ENCODE measurements at regions not wholly inside any gene's neighbourhood (a gene's known extent, or its start where the extent isn't known, plus 50 kb on each side); places are given as distances from the start of the nearest gene placed in this dataset.

GRCh38 chr2:65729246-65729645 lies 296.8 kb upstream of the SPRED2 start:
- Histone ChIP-seq H3K4me3 (ENCODE audit: low read length) (no peak overlapping the region), H3K27me3 (ENCODE audit: control insufficient read depth, insufficient read depth, low read length) (no peaks in the 10 kb centered on the region), H3K4me1 (ENCODE audit: control insufficient read depth, insufficient read depth, low read length) (no peaks in the 10 kb centered on the region), H3K9ac (ENCODE audit: low read length) (no peak overlapping the region), H3K36me3 (ENCODE audit: control insufficient read depth, insufficient read depth, low read length) (no peaks in the 10 kb centered on the region), H3K27ac (ENCODE audit: low read depth, low read length) (no peak overlapping the region)

- Histone ChIP-seq H3K36me3 (ENCODE audit: control insufficient read depth, insufficient read depth, low read length) (no peaks in the 10 kb centered on the region), H3K4me3 (ENCODE audit: low read length) (no peak overlapping the region), H3K27me3 (ENCODE audit: control insufficient read depth, insufficient read depth, low read length) (no peaks in the 10 kb centered on the region), H3K4me1 (ENCODE audit: control insufficient read depth, insufficient read depth, low read length) (no peaks in the 10 kb centered on the region), H3K27ac (ENCODE audit: low read depth, low read length) (no peak overlapping the region), H3K9ac (ENCODE audit: low read length) (no peak overlapping the region)
Measured at GRCh38 chr2:65728477-65729180, 296.2 kb upstream of the SPRED2 start.

- H3K9ac ChIP-seq (ENCODE audit: low read length), result no peak overlapping the region
Measured at GRCh38 chr2:65727816-65728215, 295.4 kb upstream of the SPRED2 start.

GRCh38 chr2:65727381-65727780 lies 295.0 kb upstream of the SPRED2 start:
- no peaks in the 10 kb centered on the region for H3K4me1 ChIP-seq (ENCODE audit: control insufficient read depth, insufficient read depth, low read length)
- H3K9ac ChIP-seq (ENCODE audit: low read length), result no peak overlapping the region
- H3K27ac ChIP-seq (ENCODE audit: low read depth, low read length), result no peak overlapping the region
- no peak overlapping the region for H3K4me3 ChIP-seq (ENCODE audit: low read length)
- no peaks in the 10 kb centered on the region for H3K27me3 ChIP-seq (ENCODE audit: control insufficient read depth, insufficient read depth, low read length)
- no peaks in the 10 kb centered on the region for H3K36me3 ChIP-seq (ENCODE audit: control insufficient read depth, insufficient read depth, low read length)

More at GRCh38 chr2:65727816-65728215, 295.4 kb upstream of the SPRED2 start:
- H3K27me3 ChIP-seq (ENCODE audit: control insufficient read depth, insufficient read depth, low read length), result no peaks in the 10 kb centered on the region
- no peaks in the 10 kb centered on the region for H3K4me1 ChIP-seq (ENCODE audit: control insufficient read depth, insufficient read depth, low read length)
- no peaks in the 10 kb centered on the region for H3K36me3 ChIP-seq (ENCODE audit: control insufficient read depth, insufficient read depth, low read length)
- no peak overlapping the region for H3K27ac ChIP-seq (ENCODE audit: low read depth, low read length)
- H3K4me3 ChIP-seq (ENCODE audit: low read length), result no peak overlapping the region

- H3K4me3 ChIP-seq (ENCODE audit: low read length), result no peak overlapping the region
- no peak overlapping the region for H3K27ac ChIP-seq (ENCODE audit: low read depth, low read length)
- no peaks in the 10 kb centered on the region for H3K27me3 ChIP-seq (ENCODE audit: control insufficient read depth, insufficient read depth, low read length)
- no peak overlapping the region for H3K9ac ChIP-seq (ENCODE audit: low read length)
- H3K4me1 ChIP-seq (ENCODE audit: control insufficient read depth, insufficient read depth, low read length), result no peaks in the 10 kb centered on the region
- no peaks in the 10 kb centered on the region for H3K36me3 ChIP-seq (ENCODE audit: control insufficient read depth, insufficient read depth, low read length)
Measured at GRCh38 chr2:65724752-65725151, 292.4 kb upstream of the SPRED2 start.

GRCh38 chr2:65724336-65724735 lies 291.9 kb upstream of the SPRED2 start:
- Histone ChIP-seq H3K27ac (ENCODE audit: low read depth, low read length) (no peak overlapping the region), H3K4me3 (ENCODE audit: low read length) (no peak overlapping the region), H3K27me3 (ENCODE audit: control insufficient read depth, insufficient read depth, low read length) (no peaks in the 10 kb centered on the region), H3K4me1 (ENCODE audit: control insufficient read depth, insufficient read depth, low read length) (no peaks in the 10 kb centered on the region), H3K9ac (ENCODE audit: low read length) (no peak overlapping the region), H3K36me3 (ENCODE audit: control insufficient read depth, insufficient read depth, low read length) (no peaks in the 10 kb centered on the region)

GRCh38 chr2:65722028-65722778 lies 289.8 kb upstream of the SPRED2 start:
- Histone ChIP-seq H3K36me3 (ENCODE audit: control insufficient read depth, insufficient read depth, low read length) (no peaks in the 10 kb centered on the region), H3K4me1 (ENCODE audit: control insufficient read depth, insufficient read depth, low read length) (no peaks in the 10 kb centered on the region), H3K4me3 (ENCODE audit: low read length) (no peak overlapping the region), H3K27ac (ENCODE audit: low read depth, low read length) (no peak overlapping the region), H3K9ac (ENCODE audit: low read length) (no peak overlapping the region), H3K27me3 (ENCODE audit: control insufficient read depth, insufficient read depth, low read length) (no peaks in the 10 kb centered on the region)

- H3K4me3 ChIP-seq (ENCODE audit: low read length), result no peak overlapping the region
- no peak overlapping the region for H3K9ac ChIP-seq (ENCODE audit: low read length)
Measured at GRCh38 chr2:65716698-65717097, 284.3 kb upstream of the SPRED2 start.

GRCh38 chr2:65715323-65715722 lies 282.9 kb upstream of the SPRED2 start:
- Histone ChIP-seq H3K9ac (ENCODE audit: low read length) (no peak overlapping the region), H3K4me3 (ENCODE audit: low read length) (no peak overlapping the region), H3K27me3 (ENCODE audit: control insufficient read depth, insufficient read depth, low read length) (no peaks in the 10 kb centered on the region), H3K36me3 (ENCODE audit: control insufficient read depth, insufficient read depth, low read length) (no peaks in the 10 kb centered on the region), H3K4me1 (ENCODE audit: control insufficient read depth, insufficient read depth, low read length) (no peaks in the 10 kb centered on the region), H3K27ac (ENCODE audit: low read depth, low read length) (no peak overlapping the region)

More at GRCh38 chr2:65716698-65717097, 284.3 kb upstream of the SPRED2 start:
- Histone ChIP-seq H3K27me3 (ENCODE audit: control insufficient read depth, insufficient read depth, low read length) (no peaks in the 10 kb centered on the region), H3K36me3 (ENCODE audit: control insufficient read depth, insufficient read depth, low read length) (no peaks in the 10 kb centered on the region), H3K4me1 (ENCODE audit: control insufficient read depth, insufficient read depth, low read length) (no peaks in the 10 kb centered on the region), H3K27ac (ENCODE audit: low read depth, low read length) (no peak overlapping the region)

- Histone ChIP-seq H3K4me1 (ENCODE audit: control insufficient read depth, insufficient read depth, low read length) (no peaks in the 10 kb centered on the region), H3K27me3 (ENCODE audit: control insufficient read depth, insufficient read depth, low read length) (no peaks in the 10 kb centered on the region), H3K36me3 (ENCODE audit: control insufficient read depth, insufficient read depth, low read length) (no peaks in the 10 kb centered on the region), H3K4me3 (ENCODE audit: low read length) (no peak overlapping the region), H3K9ac (ENCODE audit: low read length) (no peak overlapping the region), H3K27ac (ENCODE audit: low read depth, low read length) (no peak overlapping the region)
Measured at GRCh38 chr2:65714866-65715265, 282.5 kb upstream of the SPRED2 start.

- Histone ChIP-seq H3K27me3 (ENCODE audit: control insufficient read depth, insufficient read depth, low read length) (no peaks in the 10 kb centered on the region), H3K4me1 (ENCODE audit: control insufficient read depth, insufficient read depth, low read length) (no peaks in the 10 kb centered on the region), H3K27ac (ENCODE audit: low read depth, low read length) (no peak overlapping the region), H3K9ac (ENCODE audit: low read length) (no peak overlapping the region), H3K4me3 (ENCODE audit: low read length) (no peak overlapping the region), H3K36me3 (ENCODE audit: control insufficient read depth, insufficient read depth, low read length) (no peaks in the 10 kb centered on the region)
Measured at GRCh38 chr2:65711863-65712262, 279.5 kb upstream of the SPRED2 start.

GRCh38 chr2:65710779-65711295 lies 278.4 kb upstream of the SPRED2 start:
- H3K4me3 ChIP-seq (ENCODE audit: low read length), result no peak overlapping the region
- no peaks in the 10 kb centered on the region for H3K36me3 ChIP-seq (ENCODE audit: control insufficient read depth, insufficient read depth, low read length)
- H3K4me1 ChIP-seq (ENCODE audit: control insufficient read depth, insufficient read depth, low read length), result no peaks in the 10 kb centered on the region
- no peak overlapping the region for H3K9ac ChIP-seq (ENCODE audit: low read length)
- no peak overlapping the region for H3K27ac ChIP-seq (ENCODE audit: low read depth, low read length)
- no peaks in the 10 kb centered on the region for H3K27me3 ChIP-seq (ENCODE audit: control insufficient read depth, insufficient read depth, low read length)
